Endothelial cell of umbilical vein (primary cell): ENCODE measurements at regions not wholly inside any gene's neighbourhood (a gene's known extent, or its start where the extent isn't known, plus 50 kb on each side); places are given as distances from the start of the nearest gene placed in this dataset.

ENCODE experiments used
- BruUV-seq: library from RNA; stranded (reverse); fragments of 400-500 nt; replicated peaks from 2 replicates; lab custom pipeline; 2021; lab: Mats Ljungman, UMichigan
- CTCF ChIA-PET: fragments of 300-600, 350-600 bp; sonication (Branson Sonifier 250); formaldehyde crosslinking; loops from one replicate; lab custom pipeline; 2021; ENCODE audit warnings: antibody characterized with exemption, inconsistent platforms; lab: Charles Lee
- POLR2A ChIA-PET: fragments of 300-600, 350-600 bp; sonication (Branson Sonifier 250); formaldehyde crosslinking; loops from one replicate; lab custom pipeline; 2021; ENCODE audit warnings: antibody characterized with exemption, inconsistent platforms; lab: Charles Lee
- DNase-seq: peaks from one replicate; pipeline ENCODE4 v3.0.0-alpha.2; 2011; ENCODE audit warnings: low read depth, low spot score
- FAIRE-seq: peaks from 2 replicates; lab custom pipeline; 2011; peaks lifted over from hg19 to GRCh38; lab: Jason Lieb, UNC
- H2AFZ ChIP-seq: 2 replicates; pipeline ENCODE4 v1.6.0; 2012; ENCODE audit warnings: low read depth, low read length, control low read depth, inconsistent platforms
- H3K27ac ChIP-seq: 2 replicates; pipeline ENCODE4 v1.5.1; 2011; ENCODE audit warnings: low read depth, mild to moderate bottlenecking, control low read depth, low read length, moderate library complexity; ENCODE audit not compliant: insufficient read depth
- H3K27me3 ChIP-seq, 2 experiments: 2 replicates each; pipeline versions ENCODE4 v1.6.0 to v1.6.1; 2011; ENCODE audit warnings: low read length in 2 of 2, mixed read lengths in 1 of 2; ENCODE audit not compliant: control insufficient read depth in 2 of 2, insufficient read depth in 2 of 2
- H3K36me3 ChIP-seq, 2 experiments: 2 replicates in 1 of 2; 3 replicates in 1 of 2; pipeline ENCODE4 v1.5.1; 2011; ENCODE audit warnings: low read length in 2 of 2, mild to moderate bottlenecking in 1 of 2, moderate library complexity in 1 of 2; ENCODE audit not compliant: control insufficient read depth in 2 of 2, insufficient read depth in 2 of 2; ENCODE audit errors: extremely low read depth in 1 of 2
- H3K4me1 ChIP-seq: 3 replicates; pipeline ENCODE4 v1.5.1; 2011; ENCODE audit warnings: mild to moderate bottlenecking, low read length; ENCODE audit not compliant: control insufficient read depth, insufficient read depth; ENCODE audit errors: extremely low read depth
- H3K4me2 ChIP-seq: 2 replicates; pipeline ENCODE4 v1.6.1; 2011; ENCODE audit warnings: low read length, control low read depth, mixed read lengths; ENCODE audit not compliant: insufficient read depth
- H3K4me3 ChIP-seq, 3 experiments: fragments of 200-600 bp in 1 of 3; sonication (generic), shearing (Covaris generic) in 1 of 3; replicated peaks in 1 of 3; 2 replicates each; pipeline ENCODE4 v1.5.1; 2011 to 2016; ENCODE audit warnings: control low read depth in 3 of 3, low read length in 3 of 3, mild to moderate bottlenecking in 2 of 3, inconsistent platforms in 1 of 3, low read depth in 1 of 3, moderate library complexity in 1 of 3; ENCODE audit not compliant: insufficient read depth in 1 of 3
- H3K79me2 ChIP-seq: 2 replicates; pipeline ENCODE4 v1.6.0; 2012; ENCODE audit warnings: low read length, inconsistent platforms; ENCODE audit not compliant: control insufficient read depth, insufficient read depth
- H3K9ac ChIP-seq: replicated peaks from 2 replicates; pipeline ENCODE3; 2011; ENCODE audit warnings: low read length, control low read depth; ENCODE audit not compliant: insufficient read depth; ENCODE audit errors: extremely low read depth
- H3K9me1 ChIP-seq: replicated peaks from 3 replicates; pipeline ENCODE4 v1.6.0; 2011; ENCODE audit warnings: mild to moderate bottlenecking, low read length; ENCODE audit not compliant: control insufficient read depth, insufficient read depth; ENCODE audit errors: extremely low read depth
- H3K9me3 ChIP-seq: replicated peaks from 2 replicates; pipeline ENCODE4 v1.5.1; 2012; ENCODE audit warnings: low read length, inconsistent platforms; ENCODE audit not compliant: control insufficient read depth, insufficient read depth
- H4K20me1 ChIP-seq: replicated peaks from 2 replicates; pipeline ENCODE3; 2011; ENCODE audit warnings: mild to moderate bottlenecking, low read length; ENCODE audit not compliant: control insufficient read depth, insufficient read depth; ENCODE audit errors: extremely low read depth
- EZH2 ChIP-seq: IDR thresholded peaks from 2 replicates; pipeline ENCODE4 v1.6.1; 2012; ENCODE audit warnings: borderline replicate concordance, low read depth, mild to moderate bottlenecking, moderate library complexity, low read length, inconsistent platforms; ENCODE audit not compliant: severe bottlenecking
- FOS ChIP-seq: IDR thresholded peaks from 2 replicates; pipeline ENCODE4 v1.6.1; 2011; ENCODE audit warnings: mild to moderate bottlenecking, low read length, moderate library complexity, borderline replicate concordance; ENCODE audit not compliant: insufficient read depth
- GATA2 ChIP-seq: IDR thresholded peaks from 2 replicates; pipeline ENCODE4 v1.7.0; 2011; ENCODE audit warnings: low read depth, mild to moderate bottlenecking, moderate library complexity, mixed read lengths, low read length; ENCODE audit not compliant: insufficient read length, insufficient read depth
- JUN ChIP-seq: IDR thresholded peaks from 2 replicates; pipeline ENCODE4 v1.6.1; 2011; ENCODE audit warnings: borderline replicate concordance, low read depth; ENCODE audit not compliant: insufficient read length, insufficient read depth
- MYC ChIP-seq: IDR thresholded peaks from one replicate; pipeline ENCODE4 v1.6.1; 2011; ENCODE audit warnings: mild to moderate bottlenecking, low read depth, low read length
- POLR2A ChIP-seq: IDR thresholded peaks from 2 replicates; pipeline ENCODE4 v1.6.1; 2012; ENCODE audit warnings: low read depth, mild to moderate bottlenecking, control low read depth, low read length
- POLR2AphosphoS5 ChIP-seq: IDR thresholded peaks from 2 replicates; pipeline ENCODE4 v1.6.1; 2012; ENCODE audit warnings: low read depth, mild to moderate bottlenecking, control low read depth, low read length, moderate library complexity; ENCODE audit not compliant: insufficient read depth
- dilution Hi-C: fragments of 300-500 bp; cut with MboI; formaldehyde crosslinking; loops from one replicate; pipeline ENCODE4 v1.15.0; 2019; ENCODE audit warnings: low sequenced_read_pairs; ENCODE audit not compliant: extremely low pct_ligation_motif_present
- intact Hi-C: fragments of 100-400 bp; cut with micrococcal nuclease; formaldehyde crosslinking; loops from one replicate; pipeline ENCODE4 v1.10.0; 2022
- TF ChIP-seq, protein P1 (sequence below): IDR thresholded peaks from 2 replicates; pipeline ENCODE4 v1.6.1; 2011; ENCODE audit not compliant: insufficient read depth, insufficient read length
- TF ChIP-seq, protein P2 (sequence below), 2 donors: IDR thresholded peaks; 1 replicate in 1 of 2; 2 replicates in 1 of 2; pipeline ENCODE4 v1.5.1; 2011; ENCODE audit warnings: low read length in 2 of 2, mild to moderate bottlenecking in 2 of 2, moderate library complexity in 2 of 2, control low read depth in 1 of 2, inconsistent platforms in 1 of 2, low read depth in 1 of 2; ENCODE audit not compliant: insufficient read depth in 1 of 2; ENCODE audit errors: extremely low read depth in 1 of 2

DNA sequence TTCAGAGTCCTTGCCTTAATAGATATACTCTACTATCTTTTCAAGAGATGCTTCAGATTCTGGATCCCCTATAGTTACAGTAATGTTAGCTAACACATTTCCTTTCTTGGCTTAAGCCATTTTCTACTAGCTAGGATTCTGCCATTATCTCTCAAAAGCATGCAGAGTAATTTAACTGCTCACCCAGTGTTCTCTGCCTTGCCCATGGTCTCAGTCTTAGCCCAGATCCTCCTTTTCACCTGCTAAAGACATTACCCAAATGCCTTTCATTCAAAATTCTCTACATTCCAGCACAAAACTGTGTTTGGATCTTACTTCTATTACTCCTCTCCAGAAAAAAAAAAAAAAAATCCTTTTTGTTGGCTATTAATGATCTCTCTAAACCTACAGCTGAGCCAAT is 474.2 kb upstream of the LRRTM1 start:
- Histone ChIP-seq H3K27ac (no peak overlapping the region), H3K27me3 (no peaks in the 10 kb centered on the region), H3K4me3 (no peak overlapping the region), H3K9ac (no peak overlapping the region), H2AFZ (no peak overlapping the region), H3K9me1 (no peaks in the 10 kb centered on the region), H3K36me3 (no peaks in the 10 kb centered on the region), H4K20me1 (no peaks in the 10 kb centered on the region), H3K4me1 (no peaks in the 10 kb centered on the region), H3K4me2 (no peak overlapping the region), H3K79me2 (no peaks in the 10 kb centered on the region), H3K9me3 (peaks cover 6% of the 10 kb centered on the region)
- no TSS peak for BruUV-seq
- dilution Hi-C loops, result no loop called here
- intact Hi-C loops, result no loop called here
- ChIA-PET CTCF (no interaction called here), POLR2A (no interaction called here)
- DNase-seq (no peak), FAIRE-seq (no peak)
- TF ChIP-seq FOS (no peak), JUN (no peak), POLR2A (no peak), GATA2 (no peak), POLR2AphosphoS5 (no peak)
- TF ChIP-seq, protein P1, sequence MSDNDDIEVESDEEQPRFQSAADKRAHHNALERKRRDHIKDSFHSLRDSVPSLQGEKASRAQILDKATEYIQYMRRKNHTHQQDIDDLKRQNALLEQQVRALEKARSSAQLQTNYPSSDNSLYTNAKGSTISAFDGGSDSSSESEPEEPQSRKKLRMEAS, result no peak
- TF ChIP-seq, protein P2, sequence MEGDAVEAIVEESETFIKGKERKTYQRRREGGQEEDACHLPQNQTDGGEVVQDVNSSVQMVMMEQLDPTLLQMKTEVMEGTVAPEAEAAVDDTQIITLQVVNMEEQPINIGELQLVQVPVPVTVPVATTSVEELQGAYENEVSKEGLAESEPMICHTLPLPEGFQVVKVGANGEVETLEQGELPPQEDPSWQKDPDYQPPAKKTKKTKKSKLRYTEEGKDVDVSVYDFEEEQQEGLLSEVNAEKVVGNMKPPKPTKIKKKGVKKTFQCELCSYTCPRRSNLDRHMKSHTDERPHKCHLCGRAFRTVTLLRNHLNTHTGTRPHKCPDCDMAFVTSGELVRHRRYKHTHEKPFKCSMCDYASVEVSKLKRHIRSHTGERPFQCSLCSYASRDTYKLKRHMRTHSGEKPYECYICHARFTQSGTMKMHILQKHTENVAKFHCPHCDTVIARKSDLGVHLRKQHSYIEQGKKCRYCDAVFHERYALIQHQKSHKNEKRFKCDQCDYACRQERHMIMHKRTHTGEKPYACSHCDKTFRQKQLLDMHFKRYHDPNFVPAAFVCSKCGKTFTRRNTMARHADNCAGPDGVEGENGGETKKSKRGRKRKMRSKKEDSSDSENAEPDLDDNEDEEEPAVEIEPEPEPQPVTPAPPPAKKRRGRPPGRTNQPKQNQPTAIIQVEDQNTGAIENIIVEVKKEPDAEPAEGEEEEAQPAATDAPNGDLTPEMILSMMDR (IDR thresholded peaks at IDR 0.05; ENCODE audit: extremely low read depth in 1 of 2, insufficient read depth in 1 of 2, low read depth in 1 of 2, low read length in 2 of 2), result no peak

DNA sequence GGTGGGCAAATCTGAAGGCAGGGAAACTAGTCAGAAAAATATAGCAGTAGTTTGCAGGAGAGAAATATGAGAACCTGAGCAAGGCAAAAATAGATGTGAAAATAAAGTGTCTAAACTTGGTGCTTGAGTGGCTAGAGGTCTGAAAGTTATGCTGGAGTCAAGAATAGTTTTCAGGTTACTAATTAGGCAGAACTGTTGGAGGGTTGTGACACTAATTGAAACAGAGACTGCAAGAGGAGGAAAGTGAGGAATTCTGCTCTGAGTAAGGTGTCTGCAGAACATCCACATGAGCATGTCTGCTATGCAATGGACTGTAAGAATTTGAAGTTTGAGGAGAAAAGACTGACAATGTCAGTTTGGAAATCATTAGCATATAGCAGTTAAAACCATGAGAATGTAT is 444.0 kb upstream of the LRRTM1 start:
- Histone ChIP-seq H3K4me2 (no peak overlapping the region), H3K9me1 (no peaks in the 10 kb centered on the region), H3K4me1 (no peaks in the 10 kb centered on the region), H3K36me3 (no peaks in the 10 kb centered on the region), H3K9ac (no peak overlapping the region), H4K20me1 (no peaks in the 10 kb centered on the region), H3K9me3 (peaks cover 5% of the 10 kb centered on the region), H3K27me3 (no peaks in the 10 kb centered on the region), H2AFZ (no peak overlapping the region), H3K79me2 (no peaks in the 10 kb centered on the region), H3K27ac (no peak overlapping the region), H3K4me3 (no peak overlapping the region)
- intact Hi-C loops (no loop called here), dilution Hi-C loops (no loop called here)
- no peak for TF ChIP-seq MYC
- TF ChIP-seq POLR2AphosphoS5, result no peak
- TF ChIP-seq JUN, result no peak
- TF ChIP-seq, protein P1, result no peak
- TF ChIP-seq EZH2, result no peak
- no peak for TF ChIP-seq GATA2
- no peak for TF ChIP-seq POLR2A
- TF ChIP-seq FOS, result no peak
- TF ChIP-seq, protein P2 (IDR thresholded peaks at IDR 0.05; ENCODE audit: extremely low read depth in 1 of 2, insufficient read depth in 1 of 2, low read depth in 1 of 2, low read length in 2 of 2), result no peak
- DNase-seq (no peak), FAIRE-seq (no peak)
- CTCF ChIA-PET, result no interaction called here
- no TSS peak for BruUV-seq
- POLR2A ChIA-PET, result no interaction called here
